ENCODE measurements at regions not wholly inside any gene's neighbourhood (a gene's known extent, or its start where the extent isn't known, plus 50 kb on each side); places are given as distances from the start of the nearest gene placed in this dataset.

DNA sequence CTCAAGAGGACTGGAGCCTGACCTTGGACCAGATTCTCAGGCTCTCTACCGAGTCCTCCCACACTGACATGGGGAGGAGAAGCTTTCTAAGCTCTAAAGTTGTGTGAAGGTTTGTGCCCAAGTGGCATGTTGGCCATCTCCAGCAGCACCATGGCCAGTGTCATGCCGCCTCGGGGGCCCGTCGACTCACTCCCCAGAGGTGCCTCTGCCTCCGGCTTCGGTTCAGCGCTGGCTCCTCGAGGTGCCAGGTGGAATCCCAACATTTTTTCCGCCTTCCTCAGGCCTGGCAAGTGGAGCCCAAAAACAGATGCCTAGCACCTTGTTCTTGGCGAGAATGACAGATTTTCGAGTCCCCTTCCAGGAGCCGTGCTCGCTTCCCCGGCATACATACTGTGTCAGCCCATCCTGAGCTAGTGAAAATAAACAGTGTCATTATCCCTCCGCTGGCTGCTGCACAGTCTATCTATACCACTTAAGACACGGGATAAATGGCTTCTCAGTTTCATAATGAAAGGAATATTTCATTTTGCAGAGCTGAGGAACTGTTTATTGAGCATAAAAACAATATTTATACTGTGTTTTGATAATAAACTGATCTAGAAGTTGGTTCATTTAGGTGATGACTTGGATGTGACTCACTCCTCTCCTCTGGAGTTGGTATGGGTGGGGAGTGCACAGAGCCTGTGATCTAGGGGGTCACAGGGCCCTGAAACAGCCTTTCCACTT, 328.5 kb upstream of the TLE3 start:
- Mint-ChIP-seq H3K4me1 (peaks cover 16% of the 10 kb centered on the region), H3K27ac (no peak overlapping the region), H3K4me3 (no peak overlapping the region)

DNA sequence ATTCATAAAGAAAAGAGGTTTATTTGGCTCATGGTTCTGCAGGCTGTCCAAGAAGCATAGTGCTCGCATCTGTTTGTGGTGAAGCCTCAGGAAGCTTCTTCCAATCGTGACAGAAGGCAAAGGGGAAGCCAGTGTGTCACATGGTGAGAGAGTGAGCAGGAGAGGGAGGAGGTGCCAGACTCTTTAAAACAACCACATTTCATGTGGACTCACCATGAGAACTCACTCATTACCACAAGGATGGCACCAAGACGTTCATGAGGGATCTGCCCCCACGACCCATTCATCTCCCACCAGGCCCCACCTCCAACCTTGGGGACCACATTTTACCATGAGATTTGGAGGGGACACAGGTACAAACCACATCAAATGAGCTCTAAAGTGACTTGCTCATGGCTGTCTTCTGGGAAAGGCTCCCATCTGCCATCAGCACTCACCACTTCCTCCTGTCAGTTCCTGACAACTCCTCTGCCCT, 327.3 kb upstream of the TLE3 start:
- H3K27me3 Mint-ChIP-seq: no peaks in the 10 kb centered on the region
- ATAC-seq (ENCODE audit: low read depth): peak; percentile 42
- H3K9me3 Mint-ChIP-seq: peaks cover 3% of the 10 kb centered on the region
- peaks cover 16% of the 10 kb centered on the region for H3K4me1 Mint-ChIP-seq
- DNase-seq (ENCODE audit: low spot score in 2 of 2): no peak
- H3K36me3 Mint-ChIP-seq: no peaks in the 10 kb centered on the region
- no peak overlapping the region for H3K27ac Mint-ChIP-seq
- H3K4me3 Mint-ChIP-seq: no peak overlapping the region

More for the DNA sequence above, 328.5 kb upstream of the TLE3 start:
- ATAC-seq (ENCODE audit: low read depth) (no peak), DNase-seq (ENCODE audit: low spot score in 2 of 2) (no peak)
- no peaks in the 10 kb centered on the region for H3K27me3 Mint-ChIP-seq
- peaks cover 3% of the 10 kb centered on the region for H3K9me3 Mint-ChIP-seq
- no peaks in the 10 kb centered on the region for H3K36me3 Mint-ChIP-seq

DNA sequence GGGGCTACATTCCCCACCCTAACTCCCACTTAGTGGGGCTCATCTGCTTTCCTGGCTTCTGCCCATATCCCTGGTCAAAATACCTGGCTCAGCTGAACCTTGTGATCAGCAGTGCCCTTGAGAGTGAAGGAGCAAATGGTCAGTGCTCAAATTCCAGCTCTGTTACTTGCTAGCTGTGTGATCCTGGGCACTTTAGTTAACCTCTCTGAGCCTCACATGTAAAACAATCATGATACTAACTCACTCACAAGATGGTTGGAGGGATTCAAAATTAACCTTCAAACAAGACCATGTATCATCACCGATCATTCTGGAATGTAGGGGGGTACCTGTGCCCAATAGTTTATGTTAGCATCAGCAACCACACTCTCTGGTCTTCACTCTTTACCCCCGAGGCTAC, 325.6 kb upstream of the TLE3 start:
- Mint-ChIP-seq H3K27me3 (peaks cover 4% of the 10 kb centered on the region), H3K27ac (no peak overlapping the region), H3K9me3 (peaks cover 3% of the 10 kb centered on the region), H3K36me3 (no peaks in the 10 kb centered on the region), H3K4me3 (no peak overlapping the region), H3K4me1 (peaks cover 16% of the 10 kb centered on the region)
- DNase-seq (ENCODE audit: low spot score in 2 of 2) (no peak), ATAC-seq (ENCODE audit: low read depth) (no peak)

DNA sequence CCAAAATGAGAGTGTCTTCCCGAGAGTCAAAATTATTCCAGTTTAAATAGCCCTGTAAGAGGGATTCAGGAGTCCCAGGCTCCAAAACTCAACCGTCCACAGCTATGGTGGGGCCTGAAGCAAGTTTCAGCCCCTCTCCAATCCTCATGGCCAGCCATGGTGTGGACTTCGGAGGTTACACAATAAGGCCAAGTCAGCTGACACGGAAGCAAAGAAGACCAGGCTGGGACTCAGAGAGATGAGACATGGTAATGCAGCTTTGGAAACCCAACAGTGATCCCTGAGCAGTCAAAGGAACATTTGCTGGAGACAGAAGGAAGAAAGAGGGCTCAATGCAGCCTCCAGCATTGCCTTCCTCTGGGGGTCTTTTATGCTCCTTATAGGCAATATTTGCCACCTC, 324.6 kb upstream of the TLE3 start:
- ATAC-seq (ENCODE audit: low read depth) (no peak), DNase-seq (ENCODE audit: low spot score in 2 of 2) (no peak)
- H3K9me3 Mint-ChIP-seq: peaks cover 3% of the 10 kb centered on the region
- H3K4me1 Mint-ChIP-seq: peaks cover 16% of the 10 kb centered on the region
- H3K36me3 Mint-ChIP-seq: no peaks in the 10 kb centered on the region
- peaks cover 4% of the 10 kb centered on the region for H3K27me3 Mint-ChIP-seq
- H3K27ac Mint-ChIP-seq: no peak overlapping the region
- no peak overlapping the region for H3K4me3 Mint-ChIP-seq

DNA sequence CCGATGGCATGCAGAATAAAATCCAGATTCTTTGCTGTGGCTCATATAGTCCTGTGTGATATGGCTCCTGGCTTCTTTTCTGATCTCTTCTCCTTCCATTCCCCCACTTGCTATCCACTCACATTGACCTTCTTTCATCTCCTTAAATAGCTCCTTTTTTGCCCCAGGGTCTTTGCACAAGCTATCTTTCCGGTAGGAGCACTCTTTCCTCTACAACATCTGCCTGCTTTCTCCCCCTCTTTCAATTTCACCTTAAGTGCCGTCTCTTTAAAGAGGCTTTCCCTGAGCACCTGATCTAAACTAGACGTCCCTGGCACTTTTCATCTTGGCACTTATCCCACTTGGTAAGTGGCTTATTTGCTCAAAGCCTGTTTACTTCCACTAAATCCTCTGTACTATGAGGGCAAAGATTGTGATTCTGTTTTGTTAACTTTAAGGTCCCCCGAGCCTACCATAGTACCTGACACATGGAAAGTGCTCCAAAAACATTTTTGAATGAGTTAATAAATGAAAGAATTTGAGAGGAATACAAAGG, 323.3 kb upstream of the TLE3 start:
- peaks cover 3% of the 10 kb centered on the region for H3K9me3 Mint-ChIP-seq
- H3K4me3 Mint-ChIP-seq: no peak overlapping the region
- peaks cover 6% of the 10 kb centered on the region for H3K27me3 Mint-ChIP-seq
- no peaks in the 10 kb centered on the region for H3K36me3 Mint-ChIP-seq
- peaks cover 16% of the 10 kb centered on the region for H3K4me1 Mint-ChIP-seq
- DNase-seq (ENCODE audit: low spot score in 2 of 2) (no peak), ATAC-seq (ENCODE audit: low read depth) (no peak)
- H3K27ac Mint-ChIP-seq: no peak overlapping the region

DNA sequence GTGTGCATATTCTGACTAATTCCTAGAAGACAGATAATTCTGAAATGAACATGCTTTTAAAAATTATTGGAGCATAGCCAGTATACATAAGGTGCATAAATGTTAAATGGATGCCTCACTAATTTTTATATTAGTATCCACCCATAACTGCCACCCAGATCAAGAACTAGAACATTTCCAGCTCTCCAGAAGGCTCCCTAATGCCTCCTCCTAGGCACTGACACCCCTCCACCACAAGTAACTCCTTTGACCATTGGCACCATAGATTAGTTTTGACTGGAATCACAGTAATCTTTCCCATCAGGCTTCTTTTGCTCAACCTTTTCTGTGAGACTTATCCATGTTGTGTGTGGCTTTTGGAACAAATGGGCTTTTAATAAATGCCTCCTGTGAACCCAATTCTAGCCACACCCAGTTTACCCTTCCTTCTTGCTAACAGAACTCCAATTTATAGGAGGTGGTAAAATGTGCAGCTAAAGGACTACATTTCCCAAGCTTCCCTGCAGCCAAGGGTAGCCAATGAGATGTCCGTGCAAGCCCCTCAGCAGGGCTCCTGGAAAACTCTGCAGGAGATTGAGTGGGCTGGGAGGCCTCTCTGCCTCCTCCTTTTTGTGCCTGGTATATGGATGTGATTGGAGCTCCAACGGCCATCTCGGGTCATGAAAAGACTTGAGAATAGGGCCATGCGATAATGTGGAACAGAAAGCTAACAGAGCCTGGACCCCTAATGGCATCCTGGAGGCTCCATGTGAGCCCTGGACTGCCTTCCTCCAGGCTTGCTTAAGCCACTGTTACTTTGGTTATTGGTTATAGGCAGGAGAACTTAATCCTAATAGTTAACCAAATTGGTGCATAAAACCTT, 322.6 kb upstream of the TLE3 start:
- H3K27me3 Mint-ChIP-seq: peaks cover 6% of the 10 kb centered on the region
- H3K9me3 Mint-ChIP-seq: peaks cover 3% of the 10 kb centered on the region
- H3K27ac Mint-ChIP-seq: no peak overlapping the region
- H3K4me3 Mint-ChIP-seq: no peak overlapping the region
- peaks cover 9% of the 10 kb centered on the region for H3K4me1 Mint-ChIP-seq
- no peak for DNase-seq (ENCODE audit: low spot score in 2 of 2)
- ATAC-seq (ENCODE audit: low read depth): no peak
- no peaks in the 10 kb centered on the region for H3K36me3 Mint-ChIP-seq

DNA sequence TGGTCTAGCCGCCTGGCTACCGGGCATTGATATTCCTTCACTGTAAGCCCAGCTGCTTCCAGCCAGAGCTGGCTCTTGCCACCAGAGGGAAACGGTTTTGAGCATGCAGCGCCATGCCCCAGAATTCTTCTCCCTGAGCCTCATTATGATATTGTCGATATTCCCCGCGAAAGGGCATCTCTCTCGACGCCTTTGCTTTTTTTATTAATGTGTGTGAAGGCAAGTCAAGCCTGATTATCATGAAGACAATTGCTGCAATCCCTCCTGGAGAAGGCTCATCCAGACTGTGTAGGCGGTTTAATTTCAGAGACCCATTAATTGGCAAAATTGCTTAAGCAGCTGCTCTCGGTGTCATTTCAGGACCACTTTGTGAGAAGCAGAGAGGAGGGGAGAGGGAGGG, 321.2 kb upstream of the TLE3 start:
- H3K27me3 Mint-ChIP-seq: peaks cover 6% of the 10 kb centered on the region

DNA sequence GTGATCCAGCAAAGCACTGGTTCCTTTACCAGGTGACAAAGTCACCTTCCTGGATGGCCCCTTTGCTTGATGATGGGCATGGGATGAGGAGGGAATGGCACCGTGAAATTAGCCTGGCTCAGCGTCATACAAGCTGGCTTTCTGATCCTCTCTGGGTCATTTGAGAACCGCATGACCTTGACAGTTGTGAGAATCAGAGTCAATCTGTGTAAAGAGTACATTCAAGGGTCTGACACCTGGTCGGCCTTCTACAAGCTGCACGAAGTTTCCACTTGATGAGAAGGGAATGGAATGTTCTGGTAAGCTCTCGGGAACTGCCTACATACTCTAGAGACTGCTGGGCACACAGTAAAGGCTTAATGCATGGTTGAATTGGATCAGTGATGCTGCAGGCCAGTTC, 319.8 kb upstream of the TLE3 start:
- DNase-seq (ENCODE audit: low spot score in 2 of 2) (no peak), ATAC-seq (ENCODE audit: low read depth) (no peak)
- Mint-ChIP-seq H3K9me3 (peaks cover 2% of the 10 kb centered on the region), H3K4me1 (no peaks in the 10 kb centered on the region), H3K27ac (no peak overlapping the region), H3K4me3 (no peak overlapping the region), H3K27me3 (peaks cover 9% of the 10 kb centered on the region), H3K36me3 (no peaks in the 10 kb centered on the region)

More for the DNA sequence above, 321.2 kb upstream of the TLE3 start:
- no peak for DNase-seq (ENCODE audit: low spot score in 2 of 2)
- H3K4me3 Mint-ChIP-seq: no peak overlapping the region
- no peak overlapping the region for H3K27ac Mint-ChIP-seq
- H3K36me3 Mint-ChIP-seq: no peaks in the 10 kb centered on the region
- peaks cover 2% of the 10 kb centered on the region for H3K9me3 Mint-ChIP-seq
- no peaks in the 10 kb centered on the region for H3K4me1 Mint-ChIP-seq
- no peak for ATAC-seq (ENCODE audit: low read depth)

DNA sequence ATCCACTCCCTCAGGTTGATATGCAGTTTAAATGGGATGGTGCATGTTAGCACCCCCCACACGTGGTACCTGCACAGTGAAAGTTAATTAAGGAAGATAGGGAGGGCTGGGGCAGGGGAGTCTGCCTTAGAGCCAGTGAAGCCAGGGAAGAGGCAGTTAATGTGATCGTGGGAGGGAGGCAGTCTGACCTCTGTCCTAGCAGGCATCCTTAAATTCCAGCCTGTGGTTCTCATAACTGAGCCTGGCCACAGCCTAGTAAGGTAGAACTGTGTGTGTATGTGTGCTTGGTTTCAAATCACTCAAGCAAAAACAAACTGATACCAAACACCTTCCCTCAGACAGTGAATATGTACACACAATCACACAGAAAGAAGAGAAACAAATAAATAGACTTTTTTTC, 319.1 kb upstream of the TLE3 start:
- H3K4me3 Mint-ChIP-seq: no peak overlapping the region
- H3K9me3 Mint-ChIP-seq: peaks cover 2% of the 10 kb centered on the region
- H3K27ac Mint-ChIP-seq: no peak overlapping the region
- DNase-seq (ENCODE audit: low spot score in 2 of 2): no peak
- peaks cover 9% of the 10 kb centered on the region for H3K27me3 Mint-ChIP-seq
- no peaks in the 10 kb centered on the region for H3K4me1 Mint-ChIP-seq
- H3K36me3 Mint-ChIP-seq: no peaks in the 10 kb centered on the region
- ATAC-seq (ENCODE audit: low read depth): no peak

DNA sequence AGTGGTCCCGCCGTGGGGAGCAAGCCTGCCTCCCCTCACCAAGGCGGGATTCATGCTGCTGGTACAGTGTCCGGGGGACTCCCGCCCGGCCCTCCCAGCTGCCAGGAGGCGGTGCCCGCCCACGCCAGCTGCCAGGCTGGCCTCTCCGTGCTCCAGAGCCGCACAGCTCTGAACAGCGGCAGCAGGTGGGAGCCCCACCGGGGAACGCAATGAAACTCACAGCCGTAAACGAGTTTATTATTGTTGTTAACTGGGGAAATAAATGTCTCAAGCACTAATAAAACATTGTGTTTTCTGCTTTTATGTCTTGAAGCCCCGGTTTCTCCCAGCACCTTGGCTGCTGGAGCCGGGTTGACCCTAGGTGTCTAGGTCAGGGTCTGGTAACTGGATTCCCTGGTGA, 317.7 kb upstream of the TLE3 start:
- H3K4me3 Mint-ChIP-seq: no peak overlapping the region
- no peaks in the 10 kb centered on the region for H3K36me3 Mint-ChIP-seq
- peaks cover 9% of the 10 kb centered on the region for H3K27me3 Mint-ChIP-seq
- no peak for ATAC-seq (ENCODE audit: low read depth)
- DNase-seq (ENCODE audit: low spot score in 2 of 2): no peak
- no peaks in the 10 kb centered on the region for H3K9me3 Mint-ChIP-seq
- H3K4me1 Mint-ChIP-seq: no peaks in the 10 kb centered on the region
- H3K27ac Mint-ChIP-seq: no peak overlapping the region

DNA sequence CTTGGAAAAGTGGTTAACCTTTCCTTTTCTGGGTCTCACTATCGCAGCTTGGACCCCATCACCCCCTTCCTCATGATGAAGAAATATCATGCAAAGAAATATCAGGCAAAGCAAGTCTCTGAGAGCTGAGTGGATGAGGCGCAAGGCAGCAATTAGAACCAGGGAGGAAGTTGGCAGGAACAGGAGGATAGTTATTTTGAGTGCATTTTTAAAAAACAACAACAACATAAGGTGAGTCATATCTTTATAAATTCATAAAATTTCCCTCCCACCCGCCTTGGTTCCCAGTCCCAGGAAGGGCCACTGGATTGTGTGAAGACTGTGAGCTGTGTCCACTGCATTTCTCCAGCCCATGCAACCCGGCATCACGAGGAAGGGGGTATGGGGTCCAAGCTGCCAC, 316.9 kb upstream of the TLE3 start:
- Mint-ChIP-seq H3K9me3 (no peaks in the 10 kb centered on the region), H3K4me3 (no peak overlapping the region), H3K27ac (no peak overlapping the region), H3K36me3 (no peaks in the 10 kb centered on the region), H3K27me3 (peaks cover 8% of the 10 kb centered on the region), H3K4me1 (no peaks in the 10 kb centered on the region)
- ATAC-seq (ENCODE audit: low read depth) (no peak), DNase-seq (ENCODE audit: low spot score in 2 of 2) (no peak)

DNA sequence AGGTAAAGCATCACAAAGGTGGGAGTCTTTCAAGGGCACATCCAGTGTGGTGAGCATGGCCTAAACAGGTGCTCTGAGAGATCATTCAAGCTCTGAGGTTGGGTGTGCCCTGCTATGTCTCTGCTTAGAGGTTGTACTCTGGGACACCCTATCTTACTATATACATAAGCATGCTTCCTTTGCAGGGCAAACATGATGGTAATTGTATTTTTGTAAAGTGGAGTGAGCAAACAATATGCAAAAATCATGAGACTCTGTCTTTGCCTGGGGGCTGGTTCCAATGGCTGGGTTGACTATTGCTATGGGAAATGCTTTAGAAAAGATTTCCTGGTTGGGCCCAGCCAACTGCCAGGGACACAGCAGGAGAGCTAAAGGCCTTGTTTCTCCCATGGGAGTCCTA, 315.1 kb upstream of the TLE3 start:
- Mint-ChIP-seq H3K4me1 (no peaks in the 10 kb centered on the region), H3K27ac (no peak overlapping the region), H3K36me3 (no peaks in the 10 kb centered on the region), H3K4me3 (no peak overlapping the region), H3K9me3 (no peaks in the 10 kb centered on the region), H3K27me3 (peaks cover 5% of the 10 kb centered on the region)
- DNase-seq (ENCODE audit: low spot score in 2 of 2): no peak
- ATAC-seq (ENCODE audit: low read depth): no peak

DNA sequence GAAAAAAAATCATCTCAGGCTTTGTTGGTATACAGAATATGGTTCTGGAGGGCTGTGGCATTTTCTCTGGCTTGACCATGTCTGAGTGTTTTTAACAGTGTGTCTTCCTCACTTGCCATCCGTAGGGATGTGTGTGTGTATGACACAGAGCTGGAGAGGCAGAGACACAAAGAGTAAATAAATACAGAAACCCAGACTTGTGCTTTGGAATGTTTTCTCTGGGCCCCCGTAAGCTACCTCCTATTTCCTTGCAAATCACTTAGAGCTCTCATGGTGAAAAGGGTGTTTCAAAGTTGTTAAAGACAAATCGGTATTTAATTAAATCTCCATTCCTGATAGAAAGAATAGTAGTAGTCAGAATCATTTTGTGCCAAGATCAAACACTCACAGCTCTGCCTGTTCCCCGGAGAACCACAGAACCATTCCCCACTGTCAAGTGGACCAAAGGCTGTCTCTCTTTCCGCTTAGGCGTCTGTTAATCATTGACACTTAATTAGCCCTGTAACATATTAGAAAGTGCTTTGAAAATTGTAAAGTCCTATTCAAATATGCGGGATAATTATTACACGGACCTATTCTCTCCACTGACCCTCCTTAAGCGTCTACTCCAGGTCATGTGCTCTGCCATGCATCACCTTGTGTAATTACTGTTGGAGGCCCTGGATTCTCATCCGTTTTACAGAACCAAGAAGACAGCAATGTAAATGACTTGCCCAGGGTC, 313.6 kb upstream of the TLE3 start:
- no peaks in the 10 kb centered on the region for H3K9me3 Mint-ChIP-seq
- no peaks in the 10 kb centered on the region for H3K36me3 Mint-ChIP-seq
- peaks cover 5% of the 10 kb centered on the region for H3K27me3 Mint-ChIP-seq
- ATAC-seq (ENCODE audit: low read depth) (no peak), DNase-seq (ENCODE audit: low spot score in 2 of 2) (no peak)
- H3K27ac Mint-ChIP-seq: no peak overlapping the region
- H3K4me3 Mint-ChIP-seq: no peak overlapping the region
- no peaks in the 10 kb centered on the region for H3K4me1 Mint-ChIP-seq
